ENCODE measurements at regions not wholly inside any gene's neighbourhood (a gene's known extent, or its start where the extent isn't known, plus 50 kb on each side); places are given as distances from the start of the nearest gene placed in this dataset.

- TF ChIP-seq CTCF (IDR thresholded peaks at IDR 0.05), result no peak
- Mint-ChIP-seq H3K27ac (no peak overlapping the region), H3K4me1 (no peaks in the 10 kb centered on the region), H3K36me3 (ENCODE audit: low read depth) (no peaks in the 10 kb centered on the region), H3K4me3 (no peak overlapping the region), H3K9me3 (no peaks in the 10 kb centered on the region), H3K27me3 (peaks cover 12% of the 10 kb centered on the region)
- DNase-seq (no peak), ATAC-seq (ENCODE audit: low read depth) (peak; percentile 31)
- ChIA-PET CTCF (no interaction called here), POLR2A (no interaction called here)
- intact Hi-C loops (cut with micrococcal nuclease), result loop anchor here (1.0 kb wide), 1 partner anchor 9 kb away; no protein-coding TSS in a partner anchor
Observed at GRCh38 chr13:52903320-52903719, 54.9 kb upstream of the PCDH8 start.

- DNase-seq (no peak), ATAC-seq (ENCODE audit: low read depth) (no peak)
- no peak overlapping the region for H3K27ac Mint-ChIP-seq
- CTCF ChIA-PET, result interaction anchor here (2.4 kb wide), 1 partner anchor 69 kb away, joined by 11 read pairs; no protein-coding TSS in a partner anchor
- no peaks in the 10 kb centered on the region for H3K36me3 Mint-ChIP-seq (ENCODE audit: low read depth)
- POLR2A ChIA-PET, result no interaction called here
- no peak for TF ChIP-seq CTCF (IDR thresholded peaks at IDR 0.05)
- intact Hi-C loops (cut with micrococcal nuclease), result no loop called here
- H3K4me1 Mint-ChIP-seq, result no peaks in the 10 kb centered on the region
- no peaks in the 10 kb centered on the region for H3K9me3 Mint-ChIP-seq
- H3K27me3 Mint-ChIP-seq, result no peaks in the 10 kb centered on the region
- no peak overlapping the region for H3K4me3 Mint-ChIP-seq
Observed at GRCh38 chr13:52899206-52899605, 50.8 kb upstream of the PCDH8 start.
